Left ventricle myocardium superior (tissue), 1 donor: ENCODE measurements at regions not wholly inside any gene's neighbourhood (a gene's known extent, or its start where the extent isn't known, plus 50 kb on each side); places are given as distances from the start of the nearest gene placed in this dataset.

Experiments
- ATAC-seq: fragments of 200-7000 bp; cut with Tn5 transposase; one replicate; pipeline ENCODE4 v1.9.1; 2020; ENCODE audit warnings: mild to moderate bottlenecking, moderate library complexity
- DNase-seq: peaks from one replicate; pipeline ENCODE4 v3.0.0-alpha.2; 2020
- intact Hi-C: fragments of 100-400 bp; cut with micrococcal nuclease; formaldehyde crosslinking; loops from one replicate; pipeline ENCODE4 v1.11.0; 2022
- donor health status: DM: no; HTN: yes; CAD: no; lungs with severe emphysema.

DNA sequence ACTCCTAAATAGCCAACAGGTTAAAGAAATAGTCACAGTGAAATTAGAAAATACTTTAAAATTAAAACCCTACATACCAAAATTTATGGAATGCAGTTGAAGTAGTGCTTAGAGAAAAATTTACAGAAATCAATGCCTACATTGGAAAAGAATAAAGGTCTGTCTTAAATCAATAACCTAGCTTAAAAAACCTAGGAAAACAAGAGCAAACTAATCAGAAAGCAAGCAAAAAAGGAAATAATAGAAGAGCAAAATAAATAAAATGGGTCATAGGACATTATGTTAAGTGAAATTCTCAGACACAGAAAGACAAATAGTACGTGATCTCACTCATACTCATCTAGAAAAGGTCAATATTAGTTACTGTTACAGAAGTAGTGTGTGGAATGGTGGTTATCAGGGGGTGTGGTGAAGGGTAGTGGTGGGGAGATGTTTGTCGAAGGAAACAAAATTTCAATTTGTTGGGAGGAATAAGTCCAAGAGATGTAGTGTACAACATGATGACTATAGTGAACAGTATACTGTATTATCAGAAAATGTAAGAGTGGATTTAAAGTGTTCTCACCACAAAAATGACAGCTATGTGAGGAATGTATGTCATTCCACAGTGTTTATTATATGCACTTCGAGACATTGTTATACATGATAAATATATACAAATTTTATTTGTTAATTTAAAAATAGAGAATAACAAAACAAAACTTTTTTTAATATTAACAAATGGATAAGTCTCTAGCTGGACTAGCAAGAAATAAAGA is 423.6 kb downstream of the CDH26 start:
- ATAC-seq (no peak), DNase-seq (no peak)
- intact Hi-C loops: no loop called here

DNA sequence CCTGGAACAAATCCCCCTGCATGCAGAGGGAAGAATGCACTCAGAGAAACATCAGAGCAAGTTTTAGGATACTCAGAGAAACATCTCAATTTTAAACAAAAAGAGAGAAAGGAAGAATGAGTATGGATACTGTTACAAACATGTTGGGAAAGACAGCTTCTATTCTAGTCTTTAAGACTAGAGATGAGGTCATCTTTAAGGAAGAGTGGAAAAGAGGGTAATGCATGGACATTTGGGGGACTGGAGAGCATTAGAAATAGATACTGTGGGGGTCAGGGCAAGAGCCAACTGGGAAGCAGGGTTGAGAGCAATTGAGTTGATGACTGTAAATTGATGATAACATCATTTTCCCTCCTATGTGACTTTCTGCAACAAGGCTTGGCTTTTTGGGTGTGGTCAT is 431.2 kb downstream of the CDH26 start:
- intact Hi-C loops: no loop called here
- DNase-seq (no peak), ATAC-seq (no peak)

DNA sequence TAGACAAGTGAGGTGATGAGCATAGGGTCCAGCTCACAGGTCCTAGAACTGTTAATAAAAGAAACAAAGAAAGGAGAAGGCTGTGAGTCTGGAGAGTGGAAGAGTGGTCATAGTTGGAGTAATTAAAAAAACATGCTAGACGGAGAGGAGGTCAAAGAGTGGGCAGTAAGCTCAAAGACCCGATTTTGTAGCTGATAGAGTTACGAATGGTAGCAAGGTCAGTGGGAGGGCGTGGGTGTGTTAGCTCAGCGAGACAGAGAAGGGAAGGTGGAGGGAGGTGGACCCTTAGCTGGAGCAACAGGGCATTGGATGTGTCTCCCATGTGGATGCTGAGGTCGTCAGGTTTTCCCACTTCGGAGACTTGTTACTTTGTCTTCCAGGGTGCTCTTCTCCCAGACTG is 431.7 kb downstream of the CDH26 start:
- ATAC-seq (no peak), DNase-seq (no peak)
- intact Hi-C loops: no loop called here

DNA sequence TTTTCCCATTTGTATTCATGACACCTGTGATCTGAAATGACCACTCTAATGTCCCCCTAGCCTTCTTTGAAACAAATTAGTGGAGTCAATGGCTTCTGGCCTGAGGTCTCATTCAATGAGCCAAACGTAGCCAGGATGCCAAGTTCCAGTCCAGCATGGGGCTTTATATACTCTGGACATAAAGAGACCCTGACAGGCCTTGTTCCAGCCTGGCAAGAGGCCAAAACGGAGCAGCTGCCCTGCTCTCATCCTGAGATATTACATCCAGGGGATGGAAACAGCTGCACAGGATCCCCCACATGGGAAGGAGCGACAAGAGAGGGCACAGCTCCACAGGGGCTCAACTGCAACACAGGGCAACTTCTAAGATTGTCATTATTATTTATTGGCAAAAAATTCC is 437.8 kb downstream of the CDH26 start:
- DNase-seq: no peak
- ATAC-seq: no peak
- intact Hi-C loops: no loop called here

DNA sequence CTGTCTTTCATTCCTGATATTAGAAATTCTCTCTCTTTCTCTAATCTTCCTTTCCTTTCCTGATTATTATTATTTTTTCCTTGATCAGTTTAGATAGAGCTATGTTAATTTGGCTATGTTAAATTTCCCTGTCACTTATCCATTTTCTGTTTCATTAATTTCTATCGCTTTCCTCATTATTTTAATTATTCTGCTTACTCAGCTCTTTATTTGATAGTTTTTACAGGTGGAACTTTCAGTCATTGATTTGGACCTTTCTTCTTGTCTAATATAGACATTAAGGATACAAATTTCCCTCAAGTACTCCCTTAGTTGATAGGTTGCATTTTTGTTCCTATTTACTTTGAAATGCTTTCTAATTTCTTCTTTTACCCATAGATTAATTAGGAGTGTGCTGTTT is 442.3 kb downstream of the CDH26 start:
- no peak for ATAC-seq
- intact Hi-C loops: no loop called here
- no peak for DNase-seq

DNA sequence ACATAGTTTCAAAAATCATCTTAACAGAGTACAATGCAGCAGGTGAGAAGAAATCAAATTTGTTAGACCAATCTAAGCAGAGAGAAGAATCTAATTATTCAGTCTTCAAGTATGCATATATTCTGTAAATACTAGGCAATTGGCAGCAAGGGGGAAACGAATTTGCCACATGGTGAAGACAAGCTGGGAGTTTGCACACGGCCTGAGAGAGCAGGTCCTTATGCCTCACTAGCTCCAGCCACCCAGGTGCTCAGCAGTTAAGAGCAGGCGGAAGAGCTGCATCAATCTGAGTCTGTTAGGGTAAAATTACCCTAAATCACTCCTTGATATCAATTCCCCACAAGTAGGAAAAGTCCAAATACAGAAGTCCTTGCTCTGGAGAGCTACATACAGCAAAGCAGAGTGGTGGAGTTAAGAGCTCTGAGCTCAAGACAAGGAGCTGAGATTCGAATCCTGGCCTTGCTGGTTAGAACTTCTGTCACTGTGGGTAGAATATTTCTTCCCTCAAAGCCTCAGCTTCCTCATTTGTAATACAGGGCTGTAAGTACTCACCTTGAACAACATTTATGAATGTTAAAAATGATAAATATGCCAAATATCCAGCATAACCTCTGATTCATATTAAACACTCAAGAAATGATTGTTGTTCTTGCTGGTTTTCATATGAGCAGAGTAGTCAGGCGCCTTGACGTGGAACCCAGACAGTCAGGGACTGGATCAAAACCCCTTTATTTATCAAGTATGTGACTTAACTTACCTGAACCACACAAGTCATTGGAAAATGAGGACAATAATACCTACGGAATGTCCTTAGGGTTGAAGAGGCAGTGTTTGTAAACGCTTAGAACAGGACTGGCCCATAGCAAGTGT is 444.2 kb downstream of the CDH26 start:
- no peak for ATAC-seq
- intact Hi-C loops: no loop called here
- no peak for DNase-seq

DNA sequence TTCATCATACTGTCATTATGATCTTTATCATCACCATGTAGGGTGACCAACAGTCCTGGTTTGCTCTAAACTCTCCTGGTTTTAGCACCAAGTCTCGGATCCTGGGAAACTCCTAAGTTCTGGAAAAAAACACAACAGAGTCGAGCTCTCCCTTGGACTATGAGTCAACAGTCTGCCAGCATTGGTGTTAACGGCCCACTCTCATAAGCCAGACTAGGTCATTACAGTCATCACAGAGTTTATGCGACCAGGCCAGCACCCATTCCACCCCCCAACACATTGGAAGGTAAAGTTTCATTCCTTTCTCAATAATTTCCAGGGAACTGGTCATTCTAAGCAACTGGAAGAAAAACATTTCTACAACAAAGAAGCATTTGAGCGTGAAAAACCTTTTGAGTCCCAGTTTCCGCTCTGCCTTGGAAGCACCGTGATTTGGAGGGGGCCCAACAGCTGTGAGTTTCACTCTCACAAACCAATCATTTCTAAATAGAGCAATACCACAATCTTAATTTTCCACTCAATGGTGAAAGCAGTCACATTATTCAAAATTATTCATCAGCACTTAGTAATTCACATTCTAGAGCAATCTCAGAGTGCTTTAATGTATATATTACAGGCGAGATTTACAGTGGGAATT is 445.0 kb downstream of the CDH26 start:
- DNase-seq: no peak
- no peak for ATAC-seq
- intact Hi-C loops: no loop called here

DNA sequence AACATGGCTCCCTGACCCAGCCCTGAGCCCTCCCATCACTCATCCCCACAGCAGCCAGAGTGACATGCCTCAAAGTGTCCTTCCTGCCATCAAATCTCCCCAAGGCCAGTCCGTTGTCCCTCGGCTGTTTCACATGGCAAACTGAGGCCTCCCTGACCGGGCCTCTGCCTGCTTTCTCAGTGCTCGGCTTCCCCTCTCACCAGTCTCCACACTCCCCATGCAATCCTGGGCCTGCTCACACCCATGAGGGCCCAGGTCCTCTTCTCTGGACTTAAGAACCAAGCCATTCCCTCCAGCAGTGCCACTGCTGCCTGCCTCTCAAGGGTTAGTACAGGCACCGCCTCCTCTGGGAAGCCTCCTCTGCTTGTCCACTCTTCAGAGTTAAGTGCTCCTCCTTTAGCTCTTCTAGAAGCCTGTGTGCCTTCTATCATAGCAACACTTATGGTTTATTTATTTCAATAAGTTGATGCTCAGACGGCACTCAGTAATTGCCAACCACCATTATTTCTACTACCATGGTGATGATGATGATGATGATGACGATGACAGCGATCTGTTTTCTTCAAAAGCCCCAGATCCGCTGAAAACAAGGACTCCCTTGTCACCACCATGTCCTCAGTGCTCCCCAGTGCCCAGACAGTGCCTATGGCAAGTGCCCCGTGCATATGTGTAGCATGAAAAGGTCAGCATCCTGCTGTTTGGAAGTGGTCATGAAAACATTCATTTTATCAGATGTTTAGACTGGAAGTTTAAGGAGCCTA is 449.0 kb downstream of the CDH26 start:
- no peak for DNase-seq
- ATAC-seq: no peak
- intact Hi-C loops: no loop called here

DNA sequence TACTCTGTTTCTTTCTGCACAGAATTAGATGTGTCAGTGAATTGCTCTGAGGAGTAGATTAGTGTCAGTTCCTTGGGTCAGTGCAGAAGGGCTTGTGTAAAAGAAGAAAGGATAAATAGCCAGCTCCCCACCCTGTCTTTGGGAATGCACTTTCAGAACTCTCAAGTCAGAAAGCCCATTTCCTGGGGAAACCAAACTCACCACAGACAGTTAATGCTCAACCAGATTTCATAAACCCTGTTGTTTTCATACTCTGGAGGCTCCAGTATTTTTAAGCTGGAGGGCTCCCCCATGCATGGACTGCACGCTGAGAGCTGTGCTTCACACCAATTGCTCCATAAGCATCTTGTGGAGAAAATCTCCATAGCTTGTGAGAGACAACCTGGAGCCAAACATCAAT is 449.7 kb downstream of the CDH26 start:
- intact Hi-C loops: no loop called here
- ATAC-seq (no peak), DNase-seq (no peak)

DNA sequence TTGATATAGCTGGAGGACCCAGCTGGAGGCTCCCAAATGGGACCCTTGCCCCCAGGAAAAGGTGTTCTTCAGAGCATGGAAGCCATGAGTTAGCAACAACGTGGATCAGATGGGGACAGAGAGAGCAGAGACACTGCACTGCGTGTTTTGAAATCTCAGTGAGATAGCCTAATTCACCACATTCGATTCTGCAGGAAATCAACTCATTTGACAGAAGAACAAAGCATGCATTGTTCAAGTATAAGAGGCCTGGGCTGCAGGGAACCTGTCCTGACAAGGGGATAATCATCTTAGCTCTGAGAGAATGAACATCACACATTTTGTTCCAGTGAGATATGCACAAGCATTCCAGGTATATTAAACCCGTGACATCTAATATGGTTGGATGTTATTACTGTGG is 450.2 kb downstream of the CDH26 start:
- DNase-seq: no peak
- intact Hi-C loops: no loop called here
- ATAC-seq: no peak

DNA sequence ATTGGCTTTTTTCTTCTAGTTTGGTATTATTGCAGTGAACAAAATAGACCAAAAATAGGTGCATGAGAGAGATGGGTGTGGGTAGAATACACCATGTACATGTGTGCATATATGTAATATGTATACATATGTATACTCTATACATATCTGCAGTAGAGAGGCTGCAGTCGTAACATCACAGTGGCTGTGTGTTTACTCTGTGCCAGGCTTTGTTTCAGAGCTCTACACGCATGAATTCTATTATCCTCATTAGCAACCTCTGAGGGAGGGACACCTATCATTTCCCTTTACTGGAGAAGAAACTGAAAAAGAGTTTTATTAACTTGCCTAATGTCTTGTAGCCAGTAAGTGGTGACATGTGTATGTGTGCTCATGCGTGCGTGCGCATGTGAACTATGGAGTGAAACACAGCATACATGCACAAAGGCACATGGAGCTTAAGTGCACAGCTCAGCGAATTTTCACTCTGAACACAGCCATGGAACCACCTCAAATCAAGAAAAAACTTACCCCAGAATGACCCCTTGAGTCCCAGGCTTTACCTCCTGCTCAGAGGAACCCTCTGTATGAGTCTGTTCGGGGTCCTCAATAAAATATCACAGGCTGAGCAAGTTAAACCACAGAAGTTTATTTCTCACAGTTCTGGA is 452.5 kb downstream of the CDH26 start:
- no peak for ATAC-seq
- no peak for DNase-seq
- intact Hi-C loops: no loop called here

DNA sequence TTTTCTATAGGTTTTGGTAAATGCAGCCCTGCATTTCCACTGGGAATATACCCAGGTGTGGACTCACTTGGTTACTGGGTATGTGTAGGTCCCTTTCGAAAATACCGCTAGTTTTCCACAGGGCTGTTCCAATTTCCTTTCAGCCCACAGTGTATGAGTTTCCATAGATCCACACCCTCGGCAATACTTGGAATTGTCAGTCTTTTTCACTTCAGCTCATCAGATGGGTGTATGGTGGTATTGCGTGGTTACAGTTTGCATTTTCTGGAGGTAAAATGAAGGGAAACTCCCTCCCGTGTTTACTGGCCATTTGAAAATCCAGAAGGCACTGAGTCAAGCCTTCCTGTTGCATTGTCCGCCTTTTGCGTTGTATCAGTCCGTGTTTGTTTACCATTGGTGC is 453.6 kb downstream of the CDH26 start:
- DNase-seq (no peak), ATAC-seq (no peak)
- intact Hi-C loops: no loop called here

DNA sequence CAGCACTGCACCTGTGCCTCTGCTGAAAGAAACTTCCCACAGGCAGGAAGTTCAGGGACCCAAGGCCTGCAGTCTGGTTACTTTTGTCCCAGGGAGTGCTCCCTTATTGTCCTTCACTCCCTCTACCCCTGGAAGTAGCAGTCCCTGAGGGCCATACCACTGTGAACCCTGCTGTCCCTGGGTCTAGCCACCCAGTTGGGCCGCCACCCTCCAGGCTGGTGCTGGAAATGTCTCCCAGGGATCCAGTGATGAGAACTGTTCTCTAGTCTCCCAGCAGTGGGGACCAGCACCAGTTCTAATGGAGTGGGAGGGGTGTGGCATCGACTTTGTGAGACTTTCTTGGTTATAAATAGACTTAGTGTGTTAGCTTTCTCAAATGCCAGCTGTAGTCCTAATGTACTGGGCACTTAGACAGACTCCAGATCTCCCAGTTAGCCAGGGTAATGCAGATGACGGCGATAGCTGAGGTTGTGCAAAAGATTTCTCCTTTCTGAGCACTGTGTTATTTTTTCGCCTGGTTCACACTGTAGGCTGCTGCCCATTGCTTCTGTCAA is 462.5 kb downstream of the CDH26 start:
- intact Hi-C loops: no loop called here
- DNase-seq (no peak), ATAC-seq (peak; percentile 63)

DNA sequence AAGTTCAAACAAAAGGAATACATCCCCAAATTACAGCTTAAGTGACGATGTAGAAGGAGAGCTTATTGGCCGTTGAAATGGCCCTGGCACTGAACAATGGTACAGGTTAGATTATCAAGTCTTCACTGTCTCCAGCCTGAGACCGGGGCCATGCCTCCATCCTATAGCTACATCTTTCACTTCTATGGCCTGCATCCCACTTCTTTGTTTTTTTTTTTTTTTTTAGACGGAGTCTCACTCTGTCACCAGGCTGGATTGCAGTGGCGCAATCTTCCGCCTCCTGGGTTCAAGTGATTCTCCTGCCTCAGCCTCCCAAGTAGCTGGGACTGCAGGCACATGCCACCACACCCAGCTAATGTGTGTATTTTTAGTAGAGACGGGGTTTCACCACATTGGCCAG is 464.6 kb downstream of the CDH26 start:
- ATAC-seq: no peak
- intact Hi-C loops: no loop called here
- no peak for DNase-seq

DNA sequence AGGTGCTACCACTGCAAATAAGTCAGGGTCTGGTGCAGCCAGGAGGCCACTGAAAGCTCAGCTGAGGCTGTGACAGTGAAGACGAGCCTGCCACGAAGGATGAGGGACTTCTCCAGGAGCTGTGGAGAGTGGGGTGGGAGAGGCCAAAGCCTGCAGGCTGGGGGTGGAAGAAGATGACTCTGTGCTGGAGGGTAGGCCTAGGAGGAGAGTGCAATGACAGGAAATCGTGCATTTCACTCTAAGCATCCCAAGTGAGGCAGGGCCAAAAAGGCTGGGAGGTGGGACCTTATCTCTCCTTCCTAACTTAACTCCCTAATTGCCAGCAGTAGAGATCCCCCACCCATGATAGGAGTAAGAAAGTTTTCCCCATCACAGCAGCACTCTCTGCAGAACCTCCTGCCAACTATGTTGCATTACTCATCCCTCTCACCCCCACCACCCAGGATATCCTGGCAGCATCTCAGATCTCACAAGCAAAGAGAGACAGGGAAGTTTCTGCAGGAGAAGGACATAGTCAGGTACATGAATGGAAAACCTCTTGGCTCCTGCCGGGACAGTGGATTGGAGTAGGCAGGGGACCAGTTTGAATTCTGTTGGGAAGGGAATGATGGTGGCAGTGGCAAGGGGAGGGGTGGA is 466.2 kb downstream of the CDH26 start:
- ATAC-seq (no peak), DNase-seq (no peak)
- intact Hi-C loops: no loop called here

DNA sequence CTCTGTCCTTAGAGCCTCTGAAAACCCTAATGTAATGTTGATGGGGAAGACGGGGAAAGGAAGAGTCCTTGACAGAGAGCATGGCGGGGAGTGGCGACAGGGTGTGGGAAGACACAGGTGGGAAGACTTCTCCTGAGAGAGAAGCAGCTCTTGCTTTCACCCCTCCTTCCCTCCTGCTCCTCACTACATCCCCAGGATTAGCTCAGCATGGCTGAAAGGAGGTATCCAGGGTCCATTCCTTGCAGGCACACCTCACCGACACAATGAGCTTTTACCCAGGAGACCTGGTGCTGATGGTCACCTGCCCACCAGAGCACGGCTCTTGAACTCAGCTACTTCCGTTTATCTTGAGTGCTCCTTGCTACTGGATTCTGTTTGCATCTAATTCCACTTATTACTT is 469.3 kb downstream of the CDH26 start:
- no peak for ATAC-seq
- DNase-seq: no peak
- intact Hi-C loops: no loop called here

DNA sequence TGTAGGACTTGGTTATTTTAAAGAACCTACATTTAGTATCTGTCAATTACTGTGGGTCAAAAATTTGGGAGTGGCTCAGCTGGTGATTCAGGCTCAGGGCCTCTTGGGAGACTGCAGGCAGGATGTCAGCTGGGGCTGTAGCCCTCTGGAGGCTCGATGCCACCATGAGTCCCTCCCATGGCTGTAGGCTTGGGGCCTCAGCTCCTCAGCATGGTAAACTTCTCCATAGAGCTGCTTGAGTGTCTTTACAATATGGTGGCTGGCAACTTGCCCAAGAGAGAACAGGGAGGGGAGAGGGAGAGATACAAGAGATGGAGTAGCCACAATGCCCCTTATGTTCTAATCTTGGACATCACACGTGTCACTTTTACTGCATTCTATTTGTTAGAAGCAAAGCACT is 470.4 kb downstream of the CDH26 start:
- DNase-seq (no peak), ATAC-seq (no peak)
- intact Hi-C loops: no loop called here

DNA sequence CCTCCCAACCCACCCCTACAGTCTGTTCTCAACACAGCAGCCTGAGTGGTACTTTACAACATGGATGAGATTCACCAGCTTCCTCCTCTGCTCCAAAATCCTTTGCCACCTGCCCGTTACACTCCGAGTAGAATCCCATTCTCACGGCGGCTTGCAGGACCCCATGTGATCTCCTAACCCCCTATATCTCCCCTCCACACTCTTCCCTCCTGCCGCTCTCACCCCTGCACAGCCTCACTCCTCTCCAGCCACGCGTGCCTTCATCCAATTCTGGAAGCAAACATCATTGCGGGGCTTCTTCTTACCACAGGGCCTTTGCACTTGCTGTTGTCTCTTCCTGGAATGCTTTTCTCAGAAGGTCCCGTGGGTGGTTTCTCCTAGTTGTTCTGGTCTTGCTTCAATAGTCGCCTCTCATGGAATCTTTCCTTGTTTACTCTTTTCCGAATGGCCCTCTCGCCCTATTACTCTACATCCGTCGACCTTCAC is 472.3 kb downstream of the CDH26 start:
- intact Hi-C loops: no loop called here
- DNase-seq (no peak), ATAC-seq (no peak)
